ENCODE measurements at regions not wholly inside any gene's neighbourhood (a gene's known extent, or its start where the extent isn't known, plus 50 kb on each side); places are given as distances from the start of the nearest gene placed in this dataset.

- DNase-seq (ENCODE audit: low read depth), result no peak
- no peaks in the 10 kb centered on the region for H3K27me3 ChIP-seq (ENCODE audit: control insufficient read depth, insufficient read depth, low read length)
- no peaks in the 10 kb centered on the region for H3K36me3 ChIP-seq (ENCODE audit: control insufficient read depth, insufficient read depth, low read length)
- ChIA-PET CTCF (interaction anchor here (0.9 kb wide), 1 partner anchor 11 kb away, joined by 3 read pairs; no protein-coding TSS in a partner anchor), POLR2A (no interaction called here)
- H3K4me3 ChIP-seq (ENCODE audit: low read depth, low read length), result no peak overlapping the region
- TF ChIP-seq CTCF (IDR thresholded peaks at IDR 0.05; ENCODE audit: insufficient read depth, low read depth, low read length), result no peak
These were observed 228.5 kb upstream of the ADAMTS9 start for GRCh38 chr3:64916192-64916798.

GRCh38 chr3:64915778-64916177 is 228.0 kb upstream of the ADAMTS9 start:
- ChIA-PET CTCF (interaction anchor here (0.9 kb wide), 1 partner anchor 12 kb away, joined by 3 read pairs; no protein-coding TSS in a partner anchor), POLR2A (no interaction called here)
- no peak for TF ChIP-seq CTCF (IDR thresholded peaks at IDR 0.05; ENCODE audit: insufficient read depth, low read depth, low read length)
- no peaks in the 10 kb centered on the region for H3K36me3 ChIP-seq (ENCODE audit: control insufficient read depth, insufficient read depth, low read length)
- DNase-seq (ENCODE audit: low read depth), result no peak
- no peaks in the 10 kb centered on the region for H3K27me3 ChIP-seq (ENCODE audit: control insufficient read depth, insufficient read depth, low read length)
- H3K4me3 ChIP-seq (ENCODE audit: low read depth, low read length), result no peak overlapping the region

- ChIA-PET POLR2A (no interaction called here), CTCF (no interaction called here)
- no peak for DNase-seq (ENCODE audit: low read depth)
- TF ChIP-seq CTCF (IDR thresholded peaks at IDR 0.05; ENCODE audit: insufficient read depth, low read depth, low read length), result no peak
- no peak overlapping the region for H3K4me3 ChIP-seq (ENCODE audit: low read depth, low read length)
- H3K36me3 ChIP-seq (ENCODE audit: control insufficient read depth, insufficient read depth, low read length), result no peaks in the 10 kb centered on the region
- no peaks in the 10 kb centered on the region for H3K27me3 ChIP-seq (ENCODE audit: control insufficient read depth, insufficient read depth, low read length)
These were observed 225.7 kb upstream of the ADAMTS9 start for GRCh38 chr3:64913515-64913914.

GRCh38 chr3:64911138-64911537 is 223.3 kb upstream of the ADAMTS9 start:
- TF ChIP-seq CTCF (IDR thresholded peaks at IDR 0.05; ENCODE audit: insufficient read depth, low read depth, low read length), result no peak
- H3K36me3 ChIP-seq (ENCODE audit: control insufficient read depth, insufficient read depth, low read length), result no peaks in the 10 kb centered on the region
- no peaks in the 10 kb centered on the region for H3K27me3 ChIP-seq (ENCODE audit: control insufficient read depth, insufficient read depth, low read length)
- POLR2A ChIA-PET, result no interaction called here
- no peak for DNase-seq (ENCODE audit: low read depth)
- H3K4me3 ChIP-seq (ENCODE audit: low read depth, low read length), result no peak overlapping the region
- CTCF ChIA-PET, result interaction anchor here (1.1 kb wide), 1 partner anchor 34 kb away, joined by 4 read pairs; no protein-coding TSS in a partner anchor

- Histone ChIP-seq H3K4me3 (ENCODE audit: low read depth, low read length) (no peak overlapping the region), H3K36me3 (ENCODE audit: control insufficient read depth, insufficient read depth, low read length) (no peaks in the 10 kb centered on the region), H3K27me3 (ENCODE audit: control insufficient read depth, insufficient read depth, low read length) (no peaks in the 10 kb centered on the region)
- no peak for TF ChIP-seq CTCF (IDR thresholded peaks at IDR 0.05; ENCODE audit: insufficient read depth, low read depth, low read length)
- ChIA-PET CTCF (no interaction called here), POLR2A (no interaction called here)
- no peak for DNase-seq (ENCODE audit: low read depth)
These were observed 222.1 kb upstream of the ADAMTS9 start for GRCh38 chr3:64909757-64910467.

Data from BJ (cell line).